HG02571 (cell line): ENCODE measurements at regions not wholly inside any gene's neighbourhood (a gene's known extent, or its start where the extent isn't known, plus 50 kb on each side); places are given as distances from the start of the nearest gene placed in this dataset.

Experiments used
- ATAC-seq: cut with Tn5 transposase; IDR thresholded peaks from one replicate; pipeline ENCODE4 v1.9.1; 2021; ENCODE audit warnings: mild to moderate bottlenecking, moderate library complexity; ENCODE audit not compliant: unreplicated experiment

DNA sequence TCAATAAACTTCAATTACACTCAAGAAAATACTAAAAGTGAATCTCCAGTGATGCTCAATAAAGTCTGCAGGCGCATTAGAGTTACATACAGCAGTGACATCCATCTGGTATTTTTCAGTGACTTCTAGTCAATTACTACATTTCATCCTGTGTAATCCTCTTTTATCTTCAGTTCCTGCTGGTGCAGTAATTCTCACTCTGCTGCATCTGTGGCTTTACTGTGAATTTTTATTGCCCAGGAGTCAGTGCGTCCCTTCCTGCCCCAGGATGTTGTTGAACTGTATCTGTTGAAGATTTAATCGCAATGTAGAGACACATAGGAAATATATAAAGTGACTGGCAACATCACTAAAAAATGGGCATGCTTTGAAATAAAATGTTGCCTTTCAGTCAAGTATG is 196.3 kb upstream of the TMTC4 start:
- no peak for ATAC-seq

GRCh38 chr13:100860866-100861265 is 186.3 kb upstream of the TMTC4 start:
- no peak for ATAC-seq

DNA sequence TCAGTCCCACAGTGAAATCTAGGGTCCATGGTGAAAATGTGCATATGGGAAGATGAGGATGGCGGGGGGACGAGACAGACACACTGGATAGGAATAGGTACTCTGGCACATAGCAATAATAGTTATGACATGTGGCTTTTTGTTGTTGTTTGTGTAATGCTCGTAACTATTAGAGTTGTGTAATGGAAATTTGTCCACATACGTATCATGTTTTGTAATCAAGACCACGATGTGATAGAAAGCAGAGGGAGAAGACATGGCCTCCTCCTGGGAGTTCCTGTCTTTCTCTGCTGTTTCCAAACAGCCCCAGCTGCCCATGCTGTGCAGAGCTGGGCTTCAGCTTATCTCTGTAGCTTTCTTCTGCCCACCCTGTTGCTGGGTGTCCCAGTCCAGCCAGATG is 185.3 kb upstream of the TMTC4 start:
- no peak for ATAC-seq

- ATAC-seq, result no peak
Measured at GRCh38 chr13:100855151-100855550, 180.6 kb upstream of the TMTC4 start.

- no peak for ATAC-seq
Measured at GRCh38 chr13:100854006-100854405, 179.4 kb upstream of the TMTC4 start.

DNA sequence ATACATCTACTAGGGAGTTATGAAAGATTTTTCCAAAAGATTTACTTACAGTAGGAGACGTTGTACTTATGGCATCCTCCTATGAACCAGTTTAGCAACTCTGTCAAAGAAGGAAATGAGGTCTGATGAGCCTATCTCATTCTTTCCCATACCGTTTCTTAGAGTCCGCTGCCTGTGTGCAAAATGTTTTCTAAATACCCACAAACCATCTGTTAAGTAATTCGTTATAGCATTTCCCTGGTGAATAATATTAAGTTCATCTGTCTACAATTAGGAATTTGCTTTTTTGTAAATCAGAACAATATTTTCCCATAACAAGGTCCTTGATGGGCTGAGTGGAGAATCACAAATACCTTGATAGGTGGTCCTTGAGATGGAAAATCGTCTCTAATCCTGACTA is 178.8 kb upstream of the TMTC4 start:
- ATAC-seq, result no peak

GRCh38 chr13:100852146-100852545 is 177.6 kb upstream of the TMTC4 start:
- no peak for ATAC-seq

- ATAC-seq, result no peak
Measured at GRCh38 chr13:100848304-100848703, 173.7 kb upstream of the TMTC4 start.

DNA sequence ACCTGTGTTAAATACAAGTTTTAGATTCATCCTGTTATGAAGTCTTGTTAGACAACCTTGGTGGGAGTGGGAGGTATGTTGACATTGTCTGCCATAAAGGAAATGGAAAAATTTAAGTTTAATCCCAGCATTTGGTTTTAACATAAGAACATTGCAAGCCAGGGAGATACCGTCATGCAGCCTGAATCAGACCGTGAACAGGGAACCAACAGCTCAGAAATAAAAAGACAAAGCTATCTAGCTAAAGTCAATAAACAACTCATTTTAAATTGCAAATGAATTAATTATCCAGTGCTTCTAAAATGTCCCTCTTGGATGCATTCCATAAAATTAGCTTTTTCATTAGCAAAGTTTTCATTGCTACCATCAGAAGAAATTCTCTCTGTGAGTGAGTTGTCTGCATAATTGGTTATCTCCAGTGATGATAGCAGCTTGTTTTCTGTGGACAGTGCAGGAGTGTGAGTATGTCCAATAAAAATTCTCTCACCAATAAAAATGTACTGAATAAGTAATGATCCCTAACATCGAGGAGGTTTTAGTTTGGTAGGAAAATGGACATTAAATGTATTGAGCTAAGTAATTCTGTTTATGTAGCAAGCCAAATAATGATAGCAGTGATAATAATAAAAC is 170.6 kb upstream of the TMTC4 start:
- ATAC-seq, result no peak

GRCh38 chr13:100842136-100842535 is 167.5 kb upstream of the TMTC4 start:
- ATAC-seq, result no peak

GRCh38 chr13:100838387-100838786 is 163.8 kb upstream of the TMTC4 start:
- no peak for ATAC-seq

DNA sequence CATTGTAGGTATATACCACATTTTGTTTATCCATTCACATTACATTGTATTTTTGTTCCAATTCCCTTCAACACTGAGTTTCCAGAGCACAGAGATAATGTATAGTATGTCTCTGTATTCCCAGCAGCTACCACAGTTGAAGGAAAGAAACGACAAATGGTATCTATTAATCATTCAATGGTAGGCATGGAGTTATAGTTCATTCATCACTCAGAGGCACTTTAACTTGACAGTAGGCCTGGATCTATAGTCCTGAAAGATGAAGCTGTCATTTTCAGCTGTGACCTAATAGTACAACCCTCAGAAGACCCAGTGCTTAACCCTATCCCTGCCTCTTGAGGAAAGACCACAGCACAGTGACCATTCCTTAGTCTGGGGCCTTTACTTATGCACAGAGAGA is 163.0 kb upstream of the TMTC4 start:
- no peak for ATAC-seq

DNA sequence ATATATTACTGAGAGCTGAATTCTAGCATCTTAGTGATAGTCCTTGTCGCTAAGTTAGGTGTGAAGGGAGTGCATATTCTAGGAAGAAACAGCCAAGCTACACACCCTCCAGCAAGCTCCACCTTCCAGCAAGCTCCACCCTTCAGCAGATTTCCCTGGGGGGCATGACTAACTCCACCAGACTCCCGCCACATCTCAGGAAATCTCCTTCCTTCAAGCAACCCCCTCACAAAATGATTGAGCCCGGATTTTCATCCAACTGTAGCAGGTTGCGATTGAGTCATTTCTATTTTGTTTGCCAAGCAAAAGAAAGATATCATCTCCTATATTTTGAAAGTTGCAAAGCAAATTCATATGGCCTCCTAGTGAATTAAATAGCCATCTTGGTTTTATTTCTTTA is 162.1 kb upstream of the TMTC4 start:
- no peak for ATAC-seq

DNA sequence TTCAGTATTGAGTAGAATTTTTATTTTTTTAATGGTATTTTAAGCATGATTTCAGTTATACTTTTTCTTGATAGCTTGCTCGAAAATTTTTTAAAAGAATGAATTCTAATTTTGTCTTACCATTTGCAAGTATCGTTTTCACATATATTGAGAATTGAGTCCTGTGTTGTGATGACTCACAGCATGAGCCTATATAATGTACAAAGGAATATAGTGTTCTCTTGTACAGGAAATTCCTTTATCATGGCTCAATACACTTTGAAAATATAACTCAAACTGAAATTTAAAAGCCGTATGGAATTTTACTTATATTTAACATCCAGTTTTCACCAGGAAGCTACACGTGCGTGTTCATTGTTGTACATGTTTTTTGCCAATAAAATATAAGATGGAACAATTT is 161.1 kb upstream of the TMTC4 start:
- no peak for ATAC-seq

GRCh38 chr13:100833427-100833826 is 158.8 kb upstream of the TMTC4 start:
- no peak for ATAC-seq

GRCh38 chr13:100828226-100828625 is 153.6 kb upstream of the TMTC4 start:
- ATAC-seq, result no peak

GRCh38 chr13:100827489-100828176 is 153.0 kb upstream of the TMTC4 start:
- ATAC-seq, result no peak

GRCh38 chr13:100826441-100826840 is 151.8 kb upstream of the TMTC4 start:
- ATAC-seq, result no peak

GRCh38 chr13:100825557-100825956 is 151.0 kb upstream of the TMTC4 start:
- no peak for ATAC-seq

DNA sequence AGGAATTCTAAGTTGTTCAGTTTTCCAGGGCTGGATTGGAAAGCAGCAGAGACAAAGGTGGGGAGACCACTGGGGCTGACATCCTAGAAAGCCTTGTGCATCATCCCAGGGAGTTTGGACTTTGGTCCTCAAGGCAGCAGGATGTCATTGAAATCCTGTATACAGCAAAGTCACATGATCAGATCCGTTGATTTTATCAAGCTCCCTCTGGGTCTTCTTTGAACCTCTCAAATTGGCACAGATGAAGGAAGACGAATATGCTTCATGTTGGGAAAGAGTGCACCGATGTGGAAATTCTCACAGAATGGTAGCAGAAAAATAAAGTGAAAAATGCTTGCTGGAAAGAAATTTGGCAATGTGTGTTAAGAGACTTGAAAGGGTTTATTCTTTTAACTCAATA is 149.8 kb upstream of the TMTC4 start:
- ATAC-seq, result no peak

GRCh38 chr13:100823448-100823847 is 148.9 kb upstream of the TMTC4 start:
- ATAC-seq, result no peak

GRCh38 chr13:100822871-100823443 is 148.4 kb upstream of the TMTC4 start:
- no peak for ATAC-seq

DNA sequence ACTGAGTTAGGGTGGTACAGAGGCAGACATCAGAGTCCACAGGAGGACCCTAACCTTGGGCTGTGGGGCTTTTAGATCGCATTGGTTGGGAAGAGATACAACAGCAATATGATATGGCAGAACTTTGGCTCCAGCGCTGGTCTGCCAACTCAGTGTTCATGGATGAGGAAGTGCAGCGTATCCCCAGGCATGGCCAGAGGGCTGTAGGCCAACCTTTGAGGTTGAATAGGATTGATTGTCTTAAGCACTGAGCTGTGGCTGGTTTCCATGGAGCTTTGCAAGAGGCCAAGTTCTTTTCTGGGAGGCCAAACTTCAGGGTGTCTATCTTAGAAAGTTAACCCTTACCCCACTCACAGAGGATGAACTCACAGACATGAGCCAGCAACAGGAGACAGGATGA is 144.1 kb upstream of the TMTC4 start:
- ATAC-seq, result no peak
